Panc1 (cell line): ENCODE measurements at regions not wholly inside any gene's neighbourhood (a gene's known extent, or its start where the extent isn't known, plus 50 kb on each side); places are given as distances from the start of the nearest gene placed in this dataset.

ENCODE experiments used
- ATAC-seq: fragments of 200-7000 bp; cut with Tn5 transposase; 2 replicates; pipeline ENCODE4 v1.9.1; 2020; ENCODE audit warnings: mild to moderate bottlenecking, moderate library complexity
- BruUV-seq: library from RNA; stranded (reverse); fragments of 400-500 nt; replicated peaks from 2 replicates; lab custom pipeline; 2021; lab: Mats Ljungman, UMichigan
- CTCF ChIA-PET: fragments of 300-600 bp; sonication (Branson Sonifier 250); formaldehyde crosslinking; loops from one replicate; lab custom pipeline; 2022; ENCODE audit warnings: antibody characterized with exemption; lab: Charles Lee
- POLR2A ChIA-PET: fragments of 300-600 bp; sonication (Branson Sonifier 250); formaldehyde crosslinking; loops from one replicate; lab custom pipeline; 2022; ENCODE audit warnings: antibody characterized with exemption; lab: Charles Lee
- DNase-seq: peaks from one replicate; pipeline ENCODE4 v3.0.0-alpha.2; 2010; ENCODE audit warnings: low read depth, low spot score
- H3K27ac ChIP-seq: 2 replicates; pipeline ENCODE4 v1.5.1; 2011; ENCODE audit warnings: mild to moderate bottlenecking, low read length, inconsistent platforms
- H3K27me3 ChIP-seq: fragments of 200-500 bp; sonication (Bioruptor generic); 2 replicates; pipeline ENCODE4 v1.6.0; 2014; ENCODE audit warnings: low read length, inconsistent platforms; ENCODE audit not compliant: control insufficient read depth, insufficient read depth
- H3K36me3 ChIP-seq: fragments of 200-500 bp; sonication (Bioruptor generic); 2 replicates; pipeline ENCODE4 v1.5.1; 2014; ENCODE audit warnings: inconsistent platforms, mild to moderate bottlenecking, low read length, moderate library complexity; ENCODE audit not compliant: control insufficient read depth, insufficient read depth
- H3K4me1 ChIP-seq: 2 replicates; pipeline ENCODE4 v1.5.1; 2011; ENCODE audit warnings: inconsistent platforms, mild to moderate bottlenecking, low read length, moderate library complexity; ENCODE audit not compliant: control insufficient read depth, insufficient read depth
- H3K4me3 ChIP-seq, 2 experiments: 2 replicates each; pipeline ENCODE4 v1.5.1; 2011 to 2012; ENCODE audit warnings: low read depth in 2 of 2, low read length in 2 of 2, mild to moderate bottlenecking in 2 of 2, inconsistent platforms in 1 of 2, moderate library complexity in 1 of 2
- H3K9me3 ChIP-seq: fragments of 200-500 bp; sonication (Bioruptor generic); 2 replicates; pipeline ENCODE4 v1.5.1; 2014; ENCODE audit warnings: low read depth, mild to moderate bottlenecking, inconsistent platforms, low read length, moderate library complexity; ENCODE audit not compliant: control insufficient read depth, insufficient read depth
- CTCF ChIP-seq: fragments of 450-650 bp; IDR thresholded peaks from 2 replicates; pipeline ENCODE4 v1.5.1; 2017; ENCODE audit warnings: mild to moderate bottlenecking
- POLR2AphosphoS5 ChIP-seq: IDR thresholded peaks from 2 replicates; pipeline ENCODE4 v1.6.1; 2012; ENCODE audit warnings: mild to moderate bottlenecking, low read depth, low read length, moderate library complexity
- REST ChIP-seq, 2 experiments: IDR thresholded peaks; 2 replicates each; pipeline ENCODE4 v1.6.1; 2011 to 2012; ENCODE audit warnings: low read depth in 2 of 2, control low read depth in 1 of 2, low read length in 1 of 2, mild to moderate bottlenecking in 1 of 2, moderate library complexity in 1 of 2; ENCODE audit not compliant: insufficient read depth in 1 of 2
- SIN3A ChIP-seq: IDR thresholded peaks from 2 replicates; pipeline ENCODE4 v1.6.1; 2012; ENCODE audit warnings: low read depth, mild to moderate bottlenecking, low read length, moderate library complexity, borderline replicate concordance; ENCODE audit not compliant: insufficient read depth
- TCF7L2 ChIP-seq: IDR thresholded peaks from 2 replicates; pipeline ENCODE4 v1.6.1; 2011; ENCODE audit warnings: mild to moderate bottlenecking, low read depth, low read length, inconsistent platforms
- in situ Hi-C: cut with HindIII; loops from 2 replicates; pipeline ENCODE4 v1.10.0; 2016; ENCODE audit warnings: low sequenced_read_pairs, low pct_unique_long_range_greater_than_20kb
- intact Hi-C: fragments of 100-400 bp; cut with micrococcal nuclease; formaldehyde crosslinking; loops from one replicate; pipeline ENCODE4 v1.10.0; 2022; ENCODE audit not compliant: unreplicated experiment

- POLR2A ChIA-PET = no interaction called here
- in situ Hi-C loops = no loop called here
These were observed 171.3 kb upstream of the GHITM start for GRCh38 chr10:83968052-83968451.

GRCh38 chr10:83978681-83979383, 160.5 kb upstream of the GHITM start:
- Histone ChIP-seq H3K9me3 (no peaks in the 10 kb centered on the region), H3K27ac (no peak overlapping the region), H3K4me1 (no peaks in the 10 kb centered on the region), H3K27me3 (no peaks in the 10 kb centered on the region), H3K4me3 (no peak overlapping the region), H3K36me3 (no peaks in the 10 kb centered on the region)
- ATAC-seq (no peak), DNase-seq (no peak)
- BruUV-seq = no TSS peak
- TF ChIP-seq TCF7L2 (no peak), SIN3A (no peak), REST (IDR thresholded peaks at IDR 0.05; ENCODE audit: insufficient read depth in 1 of 2, low read depth in 2 of 2, low read length in 1 of 2) (no peak), CTCF (no peak), POLR2AphosphoS5 (no peak)
- in situ Hi-C loops = no loop called here
- ChIA-PET POLR2A (no interaction called here), CTCF (no interaction called here)
- intact Hi-C loops = no loop called here

More at GRCh38 chr10:83968052-83968451, 171.3 kb upstream of the GHITM start:
- Histone ChIP-seq H3K4me3 (no peak overlapping the region), H3K4me1 (no peaks in the 10 kb centered on the region), H3K36me3 (no peaks in the 10 kb centered on the region), H3K9me3 (no peaks in the 10 kb centered on the region), H3K27me3 (peaks cover 4% of the 10 kb centered on the region; the same call in 1 of the 2 replicates), H3K27ac (no peak overlapping the region)
- no peak for TF ChIP-seq SIN3A
- TF ChIP-seq REST (IDR thresholded peaks at IDR 0.05; ENCODE audit: insufficient read depth in 1 of 2, low read depth in 2 of 2, low read length in 1 of 2) = no peak
- TF ChIP-seq POLR2AphosphoS5 = no peak
- TF ChIP-seq TCF7L2 = no peak
- no peak for TF ChIP-seq CTCF
- CTCF ChIA-PET = no interaction called here
- intact Hi-C loops = no loop called here
- DNase-seq (no peak), ATAC-seq (no peak)
- no TSS peak for BruUV-seq
